NB4 (cell line): ENCODE measurements at regions not wholly inside any gene's neighbourhood (a gene's known extent, or its start where the extent isn't known, plus 50 kb on each side); places are given as distances from the start of the nearest gene placed in this dataset.

ENCODE experiments used
- POLR2A ChIP-seq: IDR thresholded peaks from 2 replicates; pipeline ENCODE4 v1.6.1; 2011; ENCODE audit warnings: mild to moderate bottlenecking; ENCODE audit not compliant: insufficient read length; ENCODE audit errors: extremely low read depth
- TF ChIP-seq, protein P1 (sequence below): IDR thresholded peaks from one replicate; pipeline ENCODE4 v1.5.1; 2012; ENCODE audit warnings: low read depth, low read length

DNA sequence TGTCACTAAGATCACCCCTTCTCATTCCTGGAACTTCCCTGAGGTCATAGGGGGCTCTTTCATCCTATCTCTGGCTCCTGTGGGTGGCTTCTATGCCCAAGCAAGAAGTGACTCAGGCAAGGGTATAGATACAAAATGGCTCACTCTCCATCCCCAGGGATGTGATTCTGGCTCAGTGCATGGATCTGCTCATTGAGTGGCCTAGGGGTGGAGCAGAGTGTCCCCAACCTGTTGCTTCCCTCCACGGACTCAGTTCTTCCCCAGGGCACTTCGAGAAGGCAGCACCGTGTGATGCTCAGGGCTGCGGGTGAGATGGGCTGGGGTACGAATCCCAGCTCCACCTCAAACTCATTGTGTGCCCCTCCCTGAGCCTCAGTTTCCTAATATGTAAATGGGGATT, 136.4 kb downstream of the PTPRS start:
- TF ChIP-seq, protein P1, sequence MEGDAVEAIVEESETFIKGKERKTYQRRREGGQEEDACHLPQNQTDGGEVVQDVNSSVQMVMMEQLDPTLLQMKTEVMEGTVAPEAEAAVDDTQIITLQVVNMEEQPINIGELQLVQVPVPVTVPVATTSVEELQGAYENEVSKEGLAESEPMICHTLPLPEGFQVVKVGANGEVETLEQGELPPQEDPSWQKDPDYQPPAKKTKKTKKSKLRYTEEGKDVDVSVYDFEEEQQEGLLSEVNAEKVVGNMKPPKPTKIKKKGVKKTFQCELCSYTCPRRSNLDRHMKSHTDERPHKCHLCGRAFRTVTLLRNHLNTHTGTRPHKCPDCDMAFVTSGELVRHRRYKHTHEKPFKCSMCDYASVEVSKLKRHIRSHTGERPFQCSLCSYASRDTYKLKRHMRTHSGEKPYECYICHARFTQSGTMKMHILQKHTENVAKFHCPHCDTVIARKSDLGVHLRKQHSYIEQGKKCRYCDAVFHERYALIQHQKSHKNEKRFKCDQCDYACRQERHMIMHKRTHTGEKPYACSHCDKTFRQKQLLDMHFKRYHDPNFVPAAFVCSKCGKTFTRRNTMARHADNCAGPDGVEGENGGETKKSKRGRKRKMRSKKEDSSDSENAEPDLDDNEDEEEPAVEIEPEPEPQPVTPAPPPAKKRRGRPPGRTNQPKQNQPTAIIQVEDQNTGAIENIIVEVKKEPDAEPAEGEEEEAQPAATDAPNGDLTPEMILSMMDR, result no peak
- TF ChIP-seq POLR2A, result no peak
